GM19438 (cell line): ENCODE measurements at regions not wholly inside any gene's neighbourhood (a gene's known extent, or its start where the extent isn't known, plus 50 kb on each side); places are given as distances from the start of the nearest gene placed in this dataset.

ENCODE experiments used
- ATAC-seq: cut with Tn5 transposase; IDR thresholded peaks from one replicate; pipeline ENCODE4 v1.9.1; 2021; ENCODE audit warnings: low read depth; ENCODE audit not compliant: unreplicated experiment

- no peak for ATAC-seq
Measured at GRCh38 chrX:9311421-9312160, 153.3 kb upstream of the TBL1X start.

GRCh38 chrX:9312922-9313867 is 151.7 kb upstream of the TBL1X start:
- ATAC-seq = peak; percentile 87

GRCh38 chrX:9315086-9315485 is 149.8 kb upstream of the TBL1X start:
- no peak for ATAC-seq

- ATAC-seq = no peak
Measured at GRCh38 chrX:9316096-9316495, 148.8 kb upstream of the TBL1X start.

- ATAC-seq = no peak
Measured at GRCh38 chrX:9317176-9317575, 147.7 kb upstream of the TBL1X start.

- ATAC-seq = no peak
Measured at GRCh38 chrX:9318213-9318612, 146.6 kb upstream of the TBL1X start.

GRCh38 chrX:9318766-9319165 is 146.1 kb upstream of the TBL1X start:
- no peak for ATAC-seq

- no peak for ATAC-seq
Measured at GRCh38 chrX:9320940-9321339, 143.9 kb upstream of the TBL1X start.

- no peak for ATAC-seq
Measured at GRCh38 chrX:9324676-9325075, 140.2 kb upstream of the TBL1X start.

- ATAC-seq = no peak
Measured at GRCh38 chrX:9326369-9326768, 138.5 kb upstream of the TBL1X start.

- no peak for ATAC-seq
Measured at GRCh38 chrX:9327086-9327746, 137.6 kb upstream of the TBL1X start.

- no peak for ATAC-seq
Measured at GRCh38 chrX:9327747-9328145, 137.1 kb upstream of the TBL1X start.

GRCh38 chrX:9329056-9329455 is 135.8 kb upstream of the TBL1X start:
- no peak for ATAC-seq

- ATAC-seq = no peak
Measured at GRCh38 chrX:9330249-9330982, 134.4 kb upstream of the TBL1X start.

GRCh38 chrX:9333873-9334560 is 130.8 kb upstream of the TBL1X start:
- ATAC-seq = no peak

- ATAC-seq = no peak
Measured at GRCh38 chrX:9335251-9335650, 129.6 kb upstream of the TBL1X start.

- no peak for ATAC-seq
Measured at GRCh38 chrX:9336456-9336855, 128.4 kb upstream of the TBL1X start.

- no peak for ATAC-seq
Measured at GRCh38 chrX:9337046-9337445, 127.8 kb upstream of the TBL1X start.

GRCh38 chrX:9338986-9339385 is 125.9 kb upstream of the TBL1X start:
- no peak for ATAC-seq
